ENCODE measurements at regions not wholly inside any gene's neighbourhood (a gene's known extent, or its start where the extent isn't known, plus 50 kb on each side); places are given as distances from the start of the nearest gene placed in this dataset.

- FAIRE-seq = no peak
- intact Hi-C loops (cut with micrococcal nuclease; ENCODE audit: unreplicated experiment) (no loop called here), in situ Hi-C loops (cut with HindIII; ENCODE audit: extremely low pct_ligation_motif_present, low pct_unique_long_range_greater_than_20kb) (no loop called here)
- no peaks in the 10 kb centered on the region for H4K20me1 ChIP-seq (ENCODE audit: insufficient read depth, low read length)
- no peak overlapping the region for H3K9ac ChIP-seq (ENCODE audit: insufficient read depth, low read depth, low read length)
- H3K79me2 ChIP-seq (ENCODE audit: insufficient read depth, low read length) = no peaks in the 10 kb centered on the region
- DNase-seq (ENCODE audit: low spot score) = no peak
- no peak overlapping the region for H3K4me2 ChIP-seq (ENCODE audit: low read depth, low read length)
- no peaks in the 10 kb centered on the region; a peak in 1 of 5 replicates for H3K36me3 ChIP-seq (replicated peaks in 1 of 2; ENCODE audit: control insufficient read depth in 1 of 2, insufficient read depth in 2 of 2, low read length in 2 of 2)
- no peak overlapping the region for H2AFZ ChIP-seq (ENCODE audit: low read length)
- 83% methylated on average over 3 of the region's 3 CpGs for WGBS (ENCODE audit: low lambda C conversion rate)
- H3K27me3 ChIP-seq (ENCODE audit: control insufficient read depth in 1 of 2, insufficient read depth in 2 of 2, low read length in 2 of 2) = no peaks in the 10 kb centered on the region
- no peaks in the 10 kb centered on the region for H3K9me3 ChIP-seq (ENCODE audit: low read length)
- POLR2A ChIA-PET = no interaction called here
- no peak overlapping the region for H3K27ac ChIP-seq (ENCODE audit: extremely low read length, insufficient read depth, low read length)
- BruUV-seq (replicated peaks) = no TSS peak
- ATAC-seq = no peak
- H3K4me1 ChIP-seq (ENCODE audit: insufficient read depth, low read length) = no peaks in the 10 kb centered on the region
- no peak overlapping the region for H3K4me3 ChIP-seq (replicated peaks in 1 of 3; ENCODE audit: insufficient read depth in 1 of 3, low read depth in 2 of 3, low read length in 3 of 3)
- CTCF ChIA-PET (ENCODE audit: low intra/inter-chr PET ratio, low total read pairs) = no interaction called here
- TF ChIP-seq ZNF687 (CRISPR knock-in tag; IDR thresholded peaks at IDR 0.05) (no peak), ZSCAN31 (CRISPR knock-in tag; IDR thresholded peaks at IDR 0.05; ENCODE audit: low read depth) (no peak), ZNF12 (CRISPR knock-in tag; IDR thresholded peaks at IDR 0.05) (no peak), MIER3 (CRISPR knock-in tag; IDR thresholded peaks at IDR 0.05; ENCODE audit: borderline replicate concordance) (no peak), REST (IDR thresholded peaks at IDR 0.05; ENCODE audit: borderline replicate concordance in 1 of 2, low read depth in 1 of 2, low read length in 2 of 2) (no peak), RFX1 (IDR thresholded peaks at IDR 0.05) (no peak), HMGXB3 (CRISPR knock-in tag; IDR thresholded peaks at IDR 0.05; ENCODE audit: borderline replicate concordance) (no peak), SALL2 (CRISPR knock-in tag; IDR thresholded peaks at IDR 0.05) (no peak), SETDB1 (CRISPR knock-in tag; IDR thresholded peaks at IDR 0.05; ENCODE audit: borderline replicate concordance) (no peak), ZNF546 (CRISPR knock-in tag; conservative IDR thresholded peaks at IDR 0.05) (no peak), ATF2 (CRISPR knock-in tag; IDR thresholded peaks at IDR 0.05) (no peak), HNRNPL (IDR thresholded peaks at IDR 0.05; ENCODE audit: low read depth, low read length) (no peak)
Measured at GRCh38 chr5:60510663-60511062, 189.3 kb downstream of the DEPDC1B start.
